Nucleus accumbens (tissue), 56 donors: ENCODE measurements at regions not wholly inside any gene's neighbourhood (a gene's known extent, or its start where the extent isn't known, plus 50 kb on each side); places are given as distances from the start of the nearest gene placed in this dataset.
A peak's percentile ranks its signal among the peaks of the same experiment; 100 is the strongest.

Source experiments
- DNase-seq, 56 donors: peaks; one replicate each; lab custom pipeline; 2025; lab: John Stamatoyannopoulos, UW

GRCh38 chr18:61039251-61039650, 294.0 kb upstream of the CDH20 start:
- DNase-seq, result no peak

DNA sequence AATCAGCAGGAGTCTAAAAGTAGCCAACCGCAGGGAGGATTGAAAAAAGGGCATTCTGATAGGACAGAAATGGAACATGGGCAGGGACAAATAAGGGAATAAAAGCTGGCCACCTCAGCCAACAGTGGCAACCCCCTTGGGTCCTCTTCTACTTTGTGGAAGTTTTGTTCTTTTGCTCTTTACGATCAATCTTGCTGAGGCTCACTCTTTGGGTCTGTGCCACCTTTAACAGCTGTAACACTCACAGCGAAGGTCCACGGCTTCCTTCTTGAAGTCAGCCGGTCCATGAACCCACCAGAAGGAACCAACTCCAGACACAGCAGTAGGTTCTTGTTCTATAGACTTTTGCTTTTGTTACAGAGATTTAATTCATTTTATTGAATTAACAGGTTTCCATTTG, 285.4 kb upstream of the CDH20 start:
- no peak for DNase-seq

DNA sequence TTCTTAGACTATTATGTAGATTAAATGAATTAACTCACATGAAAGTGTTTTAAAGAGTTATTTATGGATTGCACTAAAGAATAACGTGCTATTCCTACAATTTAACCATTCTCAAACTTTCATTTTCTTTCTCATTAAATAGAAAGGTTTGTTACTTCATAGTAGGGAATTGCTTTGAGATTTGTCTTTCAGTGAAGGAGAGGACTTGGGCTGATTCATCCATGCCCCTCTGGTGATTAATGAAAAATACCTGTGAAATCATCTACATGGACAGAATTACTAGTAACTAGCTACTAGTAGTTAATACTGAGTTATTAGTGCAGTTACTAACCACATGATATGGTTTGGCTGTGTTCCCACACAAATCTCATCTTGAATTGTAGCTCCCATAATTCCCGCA, 275.8 kb upstream of the CDH20 start:
- DNase-seq, result no peak

DNA sequence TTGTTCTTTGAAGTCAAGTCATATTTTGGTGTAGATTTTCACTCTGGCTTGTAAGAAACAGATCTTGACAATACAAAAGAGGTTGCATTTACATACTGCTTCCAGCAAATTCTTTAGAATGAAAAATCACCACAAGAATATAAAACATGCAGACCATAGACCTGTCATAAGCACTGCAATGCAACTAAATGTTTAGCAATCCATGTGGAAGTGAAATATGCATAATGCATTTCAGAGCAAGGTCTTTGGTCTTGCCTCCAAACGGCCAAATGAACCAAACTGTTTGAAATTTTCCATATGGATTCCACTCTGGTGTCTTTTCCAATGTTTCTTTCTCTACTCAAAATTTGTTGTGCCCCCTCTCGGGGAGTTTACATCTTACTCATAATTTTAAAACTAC, 271.0 kb upstream of the CDH20 start:
- DNase-seq, result no peak

DNA sequence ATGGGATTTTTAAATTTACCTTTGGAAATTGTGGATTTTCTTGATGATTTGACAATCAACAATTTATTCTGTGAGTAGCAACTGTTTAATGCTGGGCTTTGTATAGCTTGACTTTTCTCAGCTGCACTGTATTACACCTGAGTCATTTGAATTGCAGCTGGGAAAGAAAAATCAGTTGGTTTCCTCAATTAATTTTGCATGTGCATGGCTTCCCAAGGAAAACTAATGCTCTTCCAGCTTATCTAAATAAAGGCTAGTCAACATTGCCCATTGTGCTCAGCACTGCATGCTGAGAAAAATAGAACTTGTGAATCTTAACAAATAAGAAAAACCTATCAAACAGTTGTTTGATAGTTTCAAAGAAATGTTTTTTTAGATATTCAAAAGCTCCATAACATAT, 268.3 kb upstream of the CDH20 start:
- no peak for DNase-seq

DNA sequence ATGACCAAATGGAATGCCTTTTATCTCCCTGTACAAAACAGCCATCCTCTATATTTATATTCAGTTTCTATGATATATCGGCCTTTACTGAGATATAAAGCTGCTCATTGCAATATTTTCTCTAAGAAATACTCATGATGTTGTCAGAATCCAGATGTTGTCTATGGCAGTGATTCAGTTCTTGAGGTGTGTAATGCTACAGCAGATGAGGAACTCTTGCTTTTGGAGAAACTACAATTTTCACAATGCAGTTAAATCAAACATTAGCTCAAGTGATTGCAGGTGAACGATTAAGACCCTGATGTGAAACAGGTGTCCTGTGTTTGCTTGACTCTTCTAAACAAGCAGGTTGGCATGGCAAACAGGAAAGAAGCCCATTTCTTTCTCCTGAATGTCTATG, 256.2 kb upstream of the CDH20 start:
- DNase-seq, result no peak

DNA sequence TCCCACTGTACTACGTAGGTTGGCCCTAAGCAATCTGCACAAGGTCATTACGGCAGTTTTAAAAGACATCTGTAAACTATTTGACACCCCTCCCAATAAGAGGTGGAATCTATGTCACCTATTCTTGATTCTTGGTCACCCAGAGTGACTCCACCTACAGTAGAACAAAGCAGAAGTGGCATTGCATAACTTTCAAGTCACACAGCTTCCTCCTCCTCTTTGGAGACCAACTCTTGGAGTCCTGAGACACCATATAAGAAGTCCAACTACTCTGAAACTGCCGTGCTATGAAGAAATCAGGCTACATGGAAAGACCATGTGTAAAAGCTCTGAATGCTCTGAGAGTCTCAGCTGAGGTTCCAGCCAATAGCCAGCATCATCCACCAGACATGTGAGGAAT, 253.5 kb upstream of the CDH20 start:
- DNase-seq, result no peak

GRCh38 chr18:61080954-61081528, 252.2 kb upstream of the CDH20 start:
- no peak for DNase-seq

- no peak for DNase-seq
Observed at GRCh38 chr18:61082976-61083630, 250.1 kb upstream of the CDH20 start.

DNA sequence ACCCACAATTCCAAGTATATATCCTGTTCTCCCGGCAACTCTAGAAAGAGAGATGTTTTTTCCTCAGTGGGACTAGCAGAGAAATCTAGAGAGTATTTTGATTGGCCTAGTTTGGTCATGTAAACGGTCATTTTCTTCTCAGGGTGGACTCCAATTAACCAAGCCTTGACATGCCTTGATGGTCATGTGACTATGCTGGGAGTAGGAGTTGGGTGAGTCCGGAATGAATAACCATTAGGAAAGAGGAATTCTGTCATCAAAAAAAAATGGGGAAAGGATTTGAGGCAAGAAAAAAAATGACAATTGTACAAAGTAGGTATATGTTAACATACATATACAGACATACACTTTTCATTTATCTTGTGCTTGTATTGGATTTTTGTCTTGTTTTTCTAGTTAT, 248.2 kb upstream of the CDH20 start:
- DNase-seq, result no peak

GRCh38 chr18:61085761-61086160, 247.5 kb upstream of the CDH20 start:
- no peak for DNase-seq

GRCh38 chr18:61086657-61087056, 246.6 kb upstream of the CDH20 start:
- no peak for DNase-seq

DNA sequence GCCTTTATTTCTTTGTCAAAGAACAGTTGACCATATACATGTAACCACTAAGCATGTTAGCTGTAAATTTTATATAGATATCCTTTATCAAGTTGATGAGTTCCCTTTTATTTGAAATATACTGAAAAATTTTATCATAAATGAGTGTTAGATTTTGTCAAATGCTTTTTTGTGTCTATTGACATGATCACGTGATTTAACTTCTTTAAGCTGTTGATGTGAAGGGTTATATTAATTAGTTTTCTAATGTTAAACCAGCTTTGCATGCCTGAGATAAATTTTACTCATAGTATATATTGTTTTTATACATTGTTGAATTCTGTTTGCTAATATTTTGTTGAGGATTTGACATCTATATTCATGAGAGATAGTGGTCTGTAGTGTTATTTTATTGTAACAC, 241.9 kb upstream of the CDH20 start:
- DNase-seq, result no peak

DNA sequence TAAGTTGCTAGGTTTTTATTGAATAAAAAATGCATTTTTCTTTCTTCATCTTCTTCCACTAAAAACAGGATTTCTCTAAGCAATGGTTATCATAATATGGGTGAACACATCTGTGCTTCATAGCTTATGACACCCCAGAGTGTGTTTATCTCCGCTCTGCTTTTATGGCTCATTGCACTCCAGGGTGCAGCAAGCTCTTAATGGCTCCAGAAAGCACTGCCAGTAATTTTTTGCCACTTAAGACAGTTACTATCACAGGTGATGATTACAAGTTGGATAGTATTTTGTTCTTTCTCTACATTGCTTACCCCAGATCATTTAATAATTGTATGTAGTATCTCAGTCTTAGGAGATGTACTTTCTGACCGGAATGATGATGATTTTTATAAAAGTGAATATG, 239.3 kb upstream of the CDH20 start:
- no peak for DNase-seq

- no peak for DNase-seq
Observed at GRCh38 chr18:61096226-61096625, 237.0 kb upstream of the CDH20 start.

- DNase-seq, result no peak
Observed at GRCh38 chr18:61107113-61107512, 226.1 kb upstream of the CDH20 start.

DNA sequence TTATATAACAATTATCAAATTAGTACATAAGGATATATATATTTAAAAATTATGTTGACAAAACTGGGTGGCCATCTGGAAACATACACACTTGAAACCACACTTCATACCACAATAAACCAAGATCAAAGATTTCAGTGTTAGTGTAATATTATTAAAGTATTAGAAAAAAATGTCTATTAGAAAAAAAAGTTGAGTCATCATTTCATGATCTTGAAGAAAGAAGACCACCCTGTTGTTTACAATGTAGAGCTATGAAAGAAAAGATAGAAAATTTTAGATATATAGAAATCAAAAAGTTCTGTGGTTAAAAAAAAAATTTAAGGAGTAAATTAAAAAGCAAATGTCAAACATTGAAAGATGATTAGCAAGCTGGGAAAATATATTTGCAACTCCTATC, 224.5 kb upstream of the CDH20 start:
- DNase-seq, result no peak

GRCh38 chr18:61123309-61123708, 209.9 kb upstream of the CDH20 start:
- no peak for DNase-seq

GRCh38 chr18:61127714-61128467, 205.3 kb upstream of the CDH20 start:
- DNase-seq, result peak in 3 of 56 donors; percentile 1 to 8 (median 1)

DNA sequence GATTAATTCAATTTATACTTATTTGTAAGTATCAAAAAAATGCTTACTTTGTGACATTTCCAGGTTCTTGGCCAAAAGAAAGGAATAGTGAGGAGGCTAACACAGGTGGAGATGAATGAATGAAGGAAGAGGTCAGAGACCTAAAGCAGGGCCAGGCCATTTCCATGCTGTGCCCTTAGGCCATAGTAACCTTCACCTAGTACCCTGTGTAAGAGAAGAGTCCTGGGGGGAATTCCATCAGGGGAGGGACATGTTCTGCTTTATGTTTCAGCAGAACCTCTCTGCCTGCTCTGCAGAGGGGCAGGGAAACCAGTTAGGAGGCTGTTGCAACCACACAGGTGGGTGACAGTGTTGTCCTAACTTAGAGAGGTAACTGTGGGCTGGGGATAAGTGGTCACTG, 204.2 kb upstream of the CDH20 start:
- no peak for DNase-seq

GRCh38 chr18:61132031-61132430, 201.2 kb upstream of the CDH20 start:
- DNase-seq, result no peak

GRCh38 chr18:61133783-61134182, 199.4 kb upstream of the CDH20 start:
- DNase-seq, result no peak
